ENCODE measurements at regions not wholly inside any gene's neighbourhood (a gene's known extent, or its start where the extent isn't known, plus 50 kb on each side); places are given as distances from the start of the nearest gene placed in this dataset.

GRCh38 chr9:28101509-28101908 is 528.2 kb upstream of the C9orf72 start (continued):
- no peak for TF ChIP-seq UBTF (CRISPR knock-in tag; IDR thresholded peaks at IDR 0.05)

GRCh38 chr9:28105001-28105400 is 531.7 kb upstream of the C9orf72 start:
- Histone ChIP-seq H3K27ac (ENCODE audit: extremely low read length, insufficient read depth, low read length) (no peak overlapping the region), H3K4me3 (replicated peaks in 1 of 3; ENCODE audit: insufficient read depth in 1 of 3, low read depth in 2 of 3, low read length in 3 of 3) (no peak overlapping the region), H4K20me1 (ENCODE audit: insufficient read depth, low read length) (no peaks in the 10 kb centered on the region), H3K36me3 (replicated peaks in 1 of 2; ENCODE audit: control insufficient read depth in 1 of 2, insufficient read depth in 2 of 2, low read length in 2 of 2) (no peaks in the 10 kb centered on the region), H3K9ac (ENCODE audit: insufficient read depth, low read depth, low read length) (no peak overlapping the region), H3K4me2 (ENCODE audit: low read depth, low read length) (no peak overlapping the region), H3K27me3 (ENCODE audit: control insufficient read depth in 1 of 2, insufficient read depth in 2 of 2, low read length in 2 of 2) (no peaks in the 10 kb centered on the region), H3K4me1 (ENCODE audit: insufficient read depth, low read length) (no peaks in the 10 kb centered on the region), H3K9me3 (ENCODE audit: low read length) (no peaks in the 10 kb centered on the region), H2AFZ (ENCODE audit: low read length) (no peak overlapping the region), H3K79me2 (ENCODE audit: insufficient read depth, low read length) (no peaks in the 10 kb centered on the region)
- DNase-seq (ENCODE audit: low spot score) = no peak
- 0% methylated on average over 2 of the region's 2 CpGs for WGBS (ENCODE audit: low lambda C conversion rate)
- intact Hi-C loops (cut with micrococcal nuclease; ENCODE audit: unreplicated experiment) (no loop called here), in situ Hi-C loops (cut with HindIII; ENCODE audit: extremely low pct_ligation_motif_present, low pct_unique_long_range_greater_than_20kb) (no loop called here)
- ATAC-seq = no peak
- FAIRE-seq = no peak
- no TSS peak for BruUV-seq (replicated peaks)
- ChIA-PET POLR2A (no interaction called here), CTCF (ENCODE audit: low intra/inter-chr PET ratio, low total read pairs) (no interaction called here)
- no peak for TF ChIP-seq ZNF816 (CRISPR knock-in tag; IDR thresholded peaks at IDR 0.05; ENCODE audit: borderline replicate concordance)
- TF ChIP-seq TERF1 (CRISPR knock-in tag; IDR thresholded peaks at IDR 0.05) = no peak
- no peak for TF ChIP-seq HOXA7 (CRISPR knock-in tag; IDR thresholded peaks at IDR 0.05)
- TF ChIP-seq ZNF678 (CRISPR knock-in tag; IDR thresholded peaks at IDR 0.05) = no peak
- no peak for TF ChIP-seq ZSCAN31 (CRISPR knock-in tag; IDR thresholded peaks at IDR 0.05; ENCODE audit: low read depth)
- TF ChIP-seq ZNF441 (CRISPR knock-in tag; IDR thresholded peaks at IDR 0.05; ENCODE audit: borderline replicate concordance) = no peak
- no peak for TF ChIP-seq NFYC (CRISPR knock-in tag; IDR thresholded peaks at IDR 0.05)
- TF ChIP-seq SOX13 (IDR thresholded peaks at IDR 0.05) = no peak
- no peak for TF ChIP-seq SOX13 (CRISPR knock-in tag; conservative IDR thresholded peaks at IDR 0.05 in 1 of 2, IDR thresholded peaks at IDR 0.05 in 1 of 2)
